ENCODE measurements at regions not wholly inside any gene's neighbourhood (a gene's known extent, or its start where the extent isn't known, plus 50 kb on each side); places are given as distances from the start of the nearest gene placed in this dataset.

- no peaks in the 10 kb centered on the region for H3K4me1 ChIP-seq
- H3K4me2 ChIP-seq (ENCODE audit: low read length) = no peak overlapping the region
- H3K4me3 ChIP-seq (ENCODE audit: low read depth, low read length) = no peak overlapping the region
- no peaks in the 10 kb centered on the region for H3K9me3 ChIP-seq (ENCODE audit: control insufficient read depth, low read length)
- TF ChIP-seq CTCF (IDR thresholded peaks at IDR 0.05) = no peak
- H3K27me3 ChIP-seq (ENCODE audit: control insufficient read depth, insufficient read depth, low read length) = no peaks in the 10 kb centered on the region
- H3K79me2 ChIP-seq = no peaks in the 10 kb centered on the region
- no peaks in the 10 kb centered on the region for H3K36me3 ChIP-seq (ENCODE audit: control insufficient read depth, insufficient read depth, low read length)
- H2AFZ ChIP-seq = no peak overlapping the region
- no peak overlapping the region for H3K9ac ChIP-seq
- no peak overlapping the region for H3K27ac ChIP-seq
Observed at GRCh38 chr3:18585004-18585968, 160.1 kb upstream of the SATB1 start.

- H3K4me1 ChIP-seq = no peaks in the 10 kb centered on the region
- H3K27ac ChIP-seq = no peak overlapping the region
- no peak overlapping the region for H3K4me2 ChIP-seq (ENCODE audit: low read length)
- H3K9ac ChIP-seq = no peak overlapping the region
- no peaks in the 10 kb centered on the region for H3K36me3 ChIP-seq (ENCODE audit: control insufficient read depth, insufficient read depth, low read length)
- no peak overlapping the region for H3K4me3 ChIP-seq (ENCODE audit: low read depth, low read length)
- no peaks in the 10 kb centered on the region for H3K79me2 ChIP-seq
- H3K27me3 ChIP-seq (ENCODE audit: control insufficient read depth, insufficient read depth, low read length) = no peaks in the 10 kb centered on the region
- TF ChIP-seq CTCF (IDR thresholded peaks at IDR 0.05) = no peak
- no peaks in the 10 kb centered on the region for H3K9me3 ChIP-seq (ENCODE audit: control insufficient read depth, low read length)
- H2AFZ ChIP-seq = no peak overlapping the region
Observed at GRCh38 chr3:18580268-18580667, 155.1 kb upstream of the SATB1 start.

GRCh38 chr3:18579661-18580060 lies 154.5 kb upstream of the SATB1 start:
- TF ChIP-seq CTCF (IDR thresholded peaks at IDR 0.05) = no peak
- no peak overlapping the region for H3K9ac ChIP-seq
- no peak overlapping the region for H3K4me3 ChIP-seq (ENCODE audit: low read depth, low read length)
- H3K36me3 ChIP-seq (ENCODE audit: control insufficient read depth, insufficient read depth, low read length) = no peaks in the 10 kb centered on the region
- no peaks in the 10 kb centered on the region for H3K4me1 ChIP-seq
- H3K4me2 ChIP-seq (ENCODE audit: low read length) = no peak overlapping the region
- no peaks in the 10 kb centered on the region for H3K79me2 ChIP-seq
- H2AFZ ChIP-seq = no peak overlapping the region
- no peak overlapping the region for H3K27ac ChIP-seq
- H3K27me3 ChIP-seq (ENCODE audit: control insufficient read depth, insufficient read depth, low read length) = no peaks in the 10 kb centered on the region
- no peaks in the 10 kb centered on the region for H3K9me3 ChIP-seq (ENCODE audit: control insufficient read depth, low read length)

GRCh38 chr3:18575573-18575972 lies 150.4 kb upstream of the SATB1 start:
- no peaks in the 10 kb centered on the region for H3K4me1 ChIP-seq
- no peak overlapping the region for H3K4me2 ChIP-seq (ENCODE audit: low read length)

More at GRCh38 chr3:18575573-18575972, 150.4 kb upstream of the SATB1 start:
- Histone ChIP-seq H3K79me2 (no peaks in the 10 kb centered on the region), H3K9ac (no peak overlapping the region), H2AFZ (no peak overlapping the region), H3K9me3 (ENCODE audit: control insufficient read depth, low read length) (no peaks in the 10 kb centered on the region), H3K27ac (no peak overlapping the region), H3K4me3 (ENCODE audit: low read depth, low read length) (no peak overlapping the region), H3K36me3 (ENCODE audit: control insufficient read depth, insufficient read depth, low read length) (no peaks in the 10 kb centered on the region), H3K27me3 (ENCODE audit: control insufficient read depth, insufficient read depth, low read length) (no peaks in the 10 kb centered on the region)
- TF ChIP-seq CTCF (IDR thresholded peaks at IDR 0.05) = no peak

All from parathyroid adenoma (tissue), 2 donors.